ENCODE measurements at regions not wholly inside any gene's neighbourhood (a gene's known extent, or its start where the extent isn't known, plus 50 kb on each side); places are given as distances from the start of the nearest gene placed in this dataset.
"Not testable (repeated sequence)": the region's sequence is repeated elsewhere in the genome, so short reads cannot be mapped to it uniquely, and the experiment has no call there.

- DNase-seq, result not testable (repeated sequence)
These were observed 120.3 kb upstream of the CFAP20DC start for GRCh38 chr3:59170166-59170565.

GRCh38 chr3:59167756-59168155 is 117.9 kb upstream of the CFAP20DC start:
- DNase-seq, result no peak

DNA sequence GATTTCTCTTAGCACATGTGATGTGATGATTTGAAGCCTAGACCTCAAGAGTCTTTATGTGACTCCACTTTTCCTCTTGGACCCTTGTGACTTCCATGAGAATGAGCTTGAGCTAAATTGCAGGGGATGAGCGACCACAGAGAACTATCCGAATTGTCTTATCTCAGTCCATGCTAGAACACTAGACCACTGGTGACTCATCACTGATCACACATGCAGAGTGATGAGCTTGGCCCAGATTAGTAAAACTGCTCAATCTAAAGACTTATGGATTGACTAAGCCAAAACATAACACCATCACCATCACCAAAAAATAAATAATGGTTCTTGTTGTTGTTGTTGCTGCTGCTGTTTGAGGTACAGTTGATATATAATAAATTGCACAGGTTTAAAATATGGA is 114.1 kb upstream of the CFAP20DC start:
- no peak for DNase-seq

GRCh38 chr3:59161048-59161447 is 111.2 kb upstream of the CFAP20DC start:
- no peak for DNase-seq

- no peak for DNase-seq
These were observed 110.4 kb upstream of the CFAP20DC start for GRCh38 chr3:59160133-59160746.

DNA sequence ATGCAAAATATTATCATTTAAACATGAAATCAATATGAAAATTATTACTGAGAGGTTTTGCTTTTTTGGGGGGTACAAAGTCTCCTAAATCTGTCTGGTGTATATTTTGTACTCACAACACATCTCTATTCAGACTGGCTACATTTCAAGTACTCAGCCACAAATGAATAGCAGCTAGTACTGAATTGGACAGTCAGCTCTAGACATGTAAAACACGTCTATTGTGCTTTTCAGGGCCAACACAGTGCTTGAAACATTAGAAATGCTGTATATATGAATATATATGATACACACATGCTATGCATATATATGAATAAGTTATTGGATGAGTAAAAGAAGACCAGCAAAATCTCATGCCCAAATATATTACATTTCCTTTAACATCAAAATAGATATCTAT is 103.8 kb upstream of the CFAP20DC start:
- no peak for DNase-seq

DNA sequence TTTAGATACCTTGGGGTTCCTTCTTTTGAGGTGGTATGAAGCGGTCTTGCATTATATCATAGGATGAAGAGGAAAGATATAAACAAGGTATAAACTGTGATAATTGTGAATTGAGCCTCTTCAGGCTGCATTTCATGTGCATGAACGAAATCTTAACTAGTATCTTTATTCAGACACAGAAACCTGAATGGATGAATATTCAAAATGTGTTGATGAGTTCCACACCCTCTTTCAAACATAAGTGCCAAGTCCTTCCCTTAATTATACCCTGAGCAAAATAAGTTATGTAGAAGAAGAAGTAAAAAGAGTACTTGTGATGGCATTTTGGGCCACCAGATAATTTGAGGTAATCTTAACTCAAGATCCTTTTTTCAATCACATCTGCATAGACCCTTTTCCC is 103.1 kb upstream of the CFAP20DC start:
- no peak for DNase-seq

DNA sequence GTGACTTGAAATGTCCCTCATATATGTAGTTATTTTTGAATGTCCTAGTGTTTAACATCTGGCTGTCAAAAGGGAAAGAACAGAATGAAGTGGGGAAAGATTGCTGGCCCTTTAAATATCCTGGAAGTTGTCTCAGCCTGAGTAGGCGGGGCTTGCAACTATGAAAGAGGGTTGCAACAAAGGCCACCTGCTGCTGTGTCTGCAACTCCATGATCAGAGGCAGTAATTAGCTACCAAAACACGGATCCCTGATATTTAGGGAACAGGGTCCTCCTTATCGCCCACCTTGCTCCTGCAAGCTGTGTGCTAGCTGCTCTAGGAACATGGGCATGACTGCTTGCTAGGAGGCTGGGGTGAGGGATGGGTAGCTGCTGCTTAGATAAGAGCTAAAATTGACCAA is 100.2 kb upstream of the CFAP20DC start:
- no peak for DNase-seq

DNA sequence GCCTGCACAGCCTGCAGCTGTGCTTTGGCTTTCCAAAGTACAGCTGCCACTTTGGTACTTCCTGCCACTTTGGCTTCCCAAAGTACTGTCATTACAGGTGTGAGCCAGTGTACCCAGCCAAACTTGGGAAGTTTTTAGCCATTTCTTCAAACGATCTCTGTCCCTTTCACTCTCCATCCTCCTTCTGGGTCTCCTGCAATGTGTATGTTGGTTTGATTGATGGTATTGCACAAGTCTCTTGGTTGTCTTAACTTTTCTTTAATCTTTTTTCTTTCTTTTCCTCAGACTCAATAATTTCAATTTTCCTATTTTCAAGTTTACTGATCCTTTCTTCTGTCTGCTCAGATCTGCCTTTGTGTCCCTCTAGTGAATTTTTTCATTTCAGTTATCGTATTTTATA is 99.3 kb upstream of the CFAP20DC start:
- DNase-seq, result no peak

DNA sequence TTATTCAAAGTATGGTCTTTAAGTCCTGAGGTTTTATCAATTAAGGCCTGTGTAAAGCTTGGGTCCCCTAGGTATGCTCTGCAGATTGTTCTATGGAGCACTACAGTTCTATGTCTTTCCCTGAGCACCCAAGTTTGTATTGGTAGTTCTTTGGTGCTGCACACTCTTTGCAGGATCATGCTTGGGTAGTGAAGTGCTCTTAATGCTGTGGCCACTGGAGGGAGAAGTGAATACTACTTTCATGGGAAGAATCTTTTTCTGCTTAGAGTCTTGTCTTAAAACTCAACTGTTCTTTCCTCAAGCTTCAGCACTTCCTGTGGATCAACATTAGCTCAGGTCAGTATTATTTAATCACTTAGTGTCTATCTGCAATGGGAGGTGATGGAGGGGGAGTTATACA is 93.6 kb upstream of the CFAP20DC start:
- DNase-seq, result no peak

DNA sequence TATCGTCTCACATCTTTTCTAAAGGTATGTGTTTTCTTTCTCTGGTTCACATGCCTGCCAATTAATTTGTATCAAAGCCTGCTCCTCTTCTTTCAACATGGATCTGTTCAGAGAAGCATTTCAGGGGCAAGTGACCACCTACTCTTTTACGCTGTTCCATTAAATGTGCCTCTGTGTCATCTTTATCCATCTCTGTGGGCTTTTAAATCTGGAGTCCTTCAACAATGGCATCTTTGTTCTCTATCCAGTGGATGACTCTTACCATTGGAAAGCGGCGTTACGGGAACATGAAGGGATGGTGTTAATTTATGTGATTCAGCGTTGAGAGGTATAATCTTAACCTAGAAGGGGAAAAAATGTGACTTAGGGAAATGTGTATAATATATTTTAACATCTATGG is 92.7 kb upstream of the CFAP20DC start:
- no peak for DNase-seq

DNA sequence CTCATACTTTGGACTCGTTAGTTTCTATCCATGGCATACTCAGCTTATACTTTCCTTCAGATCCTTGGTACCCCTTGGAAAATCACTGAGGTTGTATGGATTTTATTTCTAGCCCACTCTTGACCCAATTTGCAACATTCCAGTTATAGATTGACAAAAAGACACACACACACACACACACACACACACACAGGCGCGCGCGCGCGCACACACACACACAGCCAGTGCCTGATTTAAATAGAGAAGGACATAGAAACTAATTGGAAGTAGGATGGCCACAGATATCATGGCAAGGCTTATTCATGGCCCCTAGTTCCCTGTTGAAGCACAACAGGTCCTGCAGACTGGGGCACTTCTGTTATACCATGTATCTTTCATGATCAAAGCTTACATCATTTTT is 89.1 kb upstream of the CFAP20DC start:
- DNase-seq, result no peak

DNA sequence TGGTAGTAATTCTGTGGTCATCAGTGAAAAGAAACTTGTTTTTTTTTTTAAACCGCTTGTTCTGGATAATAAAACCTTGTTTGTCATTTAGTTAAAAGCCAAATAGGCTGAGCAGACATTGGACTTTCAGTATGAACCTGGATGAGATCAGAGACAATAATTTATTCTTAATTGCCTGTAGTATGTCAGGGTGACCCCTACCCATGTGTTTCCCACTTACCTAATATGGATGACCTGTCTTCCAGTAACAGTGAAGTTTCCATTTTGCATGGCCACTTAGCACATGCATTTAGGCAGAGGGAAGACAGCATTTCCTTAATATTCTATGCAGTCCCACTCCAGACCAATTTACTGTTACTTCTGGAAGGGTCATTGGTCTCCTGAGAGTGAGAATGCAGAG is 87.6 kb upstream of the CFAP20DC start:
- no peak for DNase-seq

DNA sequence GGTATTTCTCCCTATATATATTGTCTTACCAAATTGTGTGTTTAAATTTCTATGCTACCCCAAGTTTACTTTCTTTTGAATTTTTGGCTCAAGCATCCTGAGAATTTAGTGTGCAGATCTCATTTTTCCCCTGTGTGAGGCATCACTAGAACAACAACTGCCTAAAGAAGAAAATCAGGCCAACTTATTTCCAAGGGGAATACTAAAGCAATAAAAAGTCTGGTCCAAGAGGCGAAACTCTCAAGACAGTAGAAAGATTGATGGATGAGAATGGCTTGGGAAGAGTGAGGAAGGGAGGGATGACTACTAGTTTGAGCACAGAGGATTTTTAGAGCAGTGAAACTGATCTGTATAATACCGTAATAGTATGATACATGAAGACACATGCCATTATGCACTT is 86.3 kb upstream of the CFAP20DC start:
- DNase-seq, result no peak

- no peak for DNase-seq
These were observed 85.3 kb upstream of the CFAP20DC start for GRCh38 chr3:59135096-59135495.

GRCh38 chr3:59133311-59133710 is 83.5 kb upstream of the CFAP20DC start:
- DNase-seq, result no peak

- no peak for DNase-seq
These were observed 81.4 kb upstream of the CFAP20DC start for GRCh38 chr3:59131016-59131766.

GRCh38 chr3:59128685-59129084 is 78.9 kb upstream of the CFAP20DC start:
- no peak for DNase-seq

GRCh38 chr3:59127071-59127470 is 77.2 kb upstream of the CFAP20DC start:
- DNase-seq, result no peak

DNA sequence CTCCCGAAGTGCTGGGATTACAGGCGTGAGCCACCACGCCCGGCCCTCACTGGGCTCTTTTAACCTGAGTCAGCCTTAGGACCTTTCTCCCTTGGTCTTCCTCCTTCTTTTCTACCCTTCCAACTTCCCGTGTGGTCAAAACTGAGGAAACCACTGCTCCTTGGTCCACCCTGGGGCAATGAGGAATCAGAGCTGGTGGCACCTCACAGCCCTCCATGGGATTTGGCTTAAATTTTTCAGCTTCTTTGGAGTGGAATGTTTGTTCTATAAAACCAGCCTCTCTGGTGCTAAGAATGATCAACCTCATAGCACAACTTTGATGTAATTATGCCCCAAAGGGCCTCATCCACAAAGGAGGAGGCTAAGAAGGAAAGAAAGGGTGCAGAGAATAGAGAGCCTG is 76.6 kb upstream of the CFAP20DC start:
- no peak for DNase-seq

- no peak for DNase-seq
These were observed 71.7 kb upstream of the CFAP20DC start for GRCh38 chr3:59121346-59122144.

DNA sequence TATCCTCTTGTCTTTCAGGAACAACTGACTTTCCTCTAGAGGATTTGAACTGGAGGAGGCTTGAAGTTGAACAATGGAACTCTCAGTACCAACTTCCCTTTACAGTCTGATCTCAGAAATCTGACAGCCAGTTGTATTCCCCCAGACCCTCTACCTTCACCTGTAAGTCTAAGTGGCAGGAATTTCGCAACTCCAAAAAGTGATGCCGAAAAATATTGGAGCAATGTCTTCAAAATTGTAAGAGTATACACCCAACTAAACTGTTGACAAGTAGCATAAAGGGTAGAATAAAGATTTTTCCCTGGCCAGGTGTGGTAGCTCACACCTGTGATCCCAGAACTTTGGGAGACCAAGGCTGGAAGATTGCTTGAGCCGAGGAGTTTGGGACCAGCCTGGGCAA is 69.1 kb upstream of the CFAP20DC start:
- no peak for DNase-seq

- no peak for DNase-seq
These were observed 67.6 kb upstream of the CFAP20DC start for GRCh38 chr3:59117396-59117795.

- DNase-seq, result no peak
These were observed 66.4 kb upstream of the CFAP20DC start for GRCh38 chr3:59116233-59116537.
